ENCODE measurements at regions not wholly inside any gene's neighbourhood (a gene's known extent, or its start where the extent isn't known, plus 50 kb on each side); places are given as distances from the start of the nearest gene placed in this dataset.

GRCh38 chr3:163879172-163879571 is 1199.1 kb downstream of the SI start:
- H3K4me3 Mint-ChIP-seq, result no peak overlapping the region
- H3K36me3 Mint-ChIP-seq (ENCODE audit: low read depth), result no peaks in the 10 kb centered on the region
- ATAC-seq (no peak), DNase-seq (no peak)
- H3K9me3 Mint-ChIP-seq (ENCODE audit: insufficient read depth), result peaks cover 22% of the 10 kb centered on the region
- no peaks in the 10 kb centered on the region for H3K4me1 Mint-ChIP-seq (ENCODE audit: low read depth)
- no peaks in the 10 kb centered on the region for H3K27me3 Mint-ChIP-seq (ENCODE audit: low read depth)
- ChIA-PET POLR2A (no interaction called here), CTCF (no interaction called here)
- no peak overlapping the region for H3K27ac Mint-ChIP-seq

- H3K4me1 Mint-ChIP-seq (ENCODE audit: low read depth), result no peaks in the 10 kb centered on the region
- DNase-seq (no peak), ATAC-seq (no peak)
- H3K9me3 Mint-ChIP-seq (ENCODE audit: insufficient read depth), result peaks cover 22% of the 10 kb centered on the region
- H3K27me3 Mint-ChIP-seq (ENCODE audit: low read depth), result no peaks in the 10 kb centered on the region
- CTCF ChIA-PET, result no interaction called here
- POLR2A ChIA-PET, result no interaction called here
- H3K27ac Mint-ChIP-seq, result no peak overlapping the region
- no peak overlapping the region for H3K4me3 Mint-ChIP-seq
- no peaks in the 10 kb centered on the region for H3K36me3 Mint-ChIP-seq (ENCODE audit: low read depth)
Measured at GRCh38 chr3:163878396-163878795, 1199.9 kb downstream of the SI start.

GRCh38 chr3:163877805-163878204 is 1200.5 kb downstream of the SI start:
- Mint-ChIP-seq H3K27ac (no peak overlapping the region), H3K27me3 (ENCODE audit: low read depth) (no peaks in the 10 kb centered on the region), H3K9me3 (ENCODE audit: insufficient read depth) (peaks cover 22% of the 10 kb centered on the region), H3K4me3 (no peak overlapping the region), H3K4me1 (ENCODE audit: low read depth) (no peaks in the 10 kb centered on the region), H3K36me3 (ENCODE audit: low read depth) (no peaks in the 10 kb centered on the region)
- CTCF ChIA-PET, result no interaction called here
- POLR2A ChIA-PET, result no interaction called here
- ATAC-seq (no peak), DNase-seq (no peak)

- ATAC-seq, result no peak
- POLR2A ChIA-PET, result no interaction called here
- Mint-ChIP-seq H3K4me1 (ENCODE audit: low read depth) (no peaks in the 10 kb centered on the region), H3K27me3 (ENCODE audit: low read depth) (no peaks in the 10 kb centered on the region), H3K4me3 (no peak overlapping the region), H3K27ac (no peak overlapping the region), H3K36me3 (ENCODE audit: low read depth) (no peaks in the 10 kb centered on the region), H3K9me3 (ENCODE audit: insufficient read depth) (peaks cover 10% of the 10 kb centered on the region)
- CTCF ChIA-PET, result no interaction called here
- no peak for DNase-seq
Measured at GRCh38 chr3:163863146-163863545, 1215.2 kb downstream of the SI start.

GRCh38 chr3:163852233-163852632 is 1226.1 kb downstream of the SI start:
- no peak overlapping the region for H3K4me3 Mint-ChIP-seq
- H3K27ac Mint-ChIP-seq, result no peak overlapping the region
- ATAC-seq (no peak), DNase-seq (no peak)
- H3K9me3 Mint-ChIP-seq (ENCODE audit: insufficient read depth), result peaks cover 6% of the 10 kb centered on the region
- H3K4me1 Mint-ChIP-seq (ENCODE audit: low read depth), result no peaks in the 10 kb centered on the region
- ChIA-PET POLR2A (no interaction called here), CTCF (no interaction called here)
- no peaks in the 10 kb centered on the region for H3K36me3 Mint-ChIP-seq (ENCODE audit: low read depth)
- H3K27me3 Mint-ChIP-seq (ENCODE audit: low read depth), result no peaks in the 10 kb centered on the region

- Mint-ChIP-seq H3K36me3 (ENCODE audit: low read depth) (no peaks in the 10 kb centered on the region), H3K27me3 (ENCODE audit: low read depth) (no peaks in the 10 kb centered on the region), H3K27ac (no peak overlapping the region), H3K4me3 (no peak overlapping the region), H3K4me1 (ENCODE audit: low read depth) (no peaks in the 10 kb centered on the region), H3K9me3 (ENCODE audit: insufficient read depth) (peaks cover 6% of the 10 kb centered on the region)
- CTCF ChIA-PET, result no interaction called here
- DNase-seq (no peak), ATAC-seq (no peak)
- POLR2A ChIA-PET, result no interaction called here
Measured at GRCh38 chr3:163838769-163839168, 1239.5 kb downstream of the SI start.

- Mint-ChIP-seq H3K4me3 (no peak overlapping the region), H3K27me3 (ENCODE audit: low read depth) (no peaks in the 10 kb centered on the region), H3K27ac (no peak overlapping the region), H3K4me1 (ENCODE audit: low read depth) (no peaks in the 10 kb centered on the region), H3K9me3 (ENCODE audit: insufficient read depth) (no peaks in the 10 kb centered on the region), H3K36me3 (ENCODE audit: low read depth) (no peaks in the 10 kb centered on the region)
- ChIA-PET CTCF (no interaction called here), POLR2A (no interaction called here)
- DNase-seq (no peak), ATAC-seq (no peak)
Measured at GRCh38 chr3:163832547-163832946, 1245.7 kb downstream of the SI start.

GRCh38 chr3:163821841-163822240 is 1256.5 kb downstream of the SI start:
- Mint-ChIP-seq H3K27ac (no peak overlapping the region), H3K4me1 (ENCODE audit: low read depth) (no peaks in the 10 kb centered on the region), H3K4me3 (no peak overlapping the region), H3K9me3 (ENCODE audit: insufficient read depth) (peaks cover 6% of the 10 kb centered on the region), H3K36me3 (ENCODE audit: low read depth) (no peaks in the 10 kb centered on the region), H3K27me3 (ENCODE audit: low read depth) (no peaks in the 10 kb centered on the region)
- DNase-seq, result no peak
- no peak for ATAC-seq
- CTCF ChIA-PET, result no interaction called here
- POLR2A ChIA-PET, result no interaction called here

GRCh38 chr3:163817015-163817414 is 1261.3 kb downstream of the SI start:
- no peak overlapping the region for H3K4me3 Mint-ChIP-seq
- H3K27me3 Mint-ChIP-seq (ENCODE audit: low read depth), result no peaks in the 10 kb centered on the region
- ATAC-seq (no peak), DNase-seq (no peak)
- H3K4me1 Mint-ChIP-seq (ENCODE audit: low read depth), result no peaks in the 10 kb centered on the region
- POLR2A ChIA-PET, result no interaction called here
- H3K9me3 Mint-ChIP-seq (ENCODE audit: insufficient read depth), result no peaks in the 10 kb centered on the region
- H3K36me3 Mint-ChIP-seq (ENCODE audit: low read depth), result no peaks in the 10 kb centered on the region
- H3K27ac Mint-ChIP-seq, result no peak overlapping the region
- CTCF ChIA-PET, result no interaction called here

GRCh38 chr3:163813935-163814334 is 1264.4 kb downstream of the SI start:
- no peaks in the 10 kb centered on the region for H3K27me3 Mint-ChIP-seq (ENCODE audit: low read depth)
- no peaks in the 10 kb centered on the region for H3K4me1 Mint-ChIP-seq (ENCODE audit: low read depth)
- no peak for DNase-seq
- no peak overlapping the region for H3K27ac Mint-ChIP-seq
- H3K4me3 Mint-ChIP-seq, result no peak overlapping the region
- ChIA-PET CTCF (no interaction called here), POLR2A (no interaction called here)
- no peaks in the 10 kb centered on the region for H3K9me3 Mint-ChIP-seq (ENCODE audit: insufficient read depth)
- no peaks in the 10 kb centered on the region for H3K36me3 Mint-ChIP-seq (ENCODE audit: low read depth)
- no peak for ATAC-seq

- ATAC-seq (no peak), DNase-seq (no peak)
- H3K9me3 Mint-ChIP-seq (ENCODE audit: insufficient read depth), result no peaks in the 10 kb centered on the region
Measured at GRCh38 chr3:163812006-163812405, 1266.3 kb downstream of the SI start.

GRCh38 chr3:163809540-163809993 is 1268.7 kb downstream of the SI start:
- ChIA-PET POLR2A (no interaction called here), CTCF (no interaction called here)
- ATAC-seq (no peak), DNase-seq (no peak)
- no peaks in the 10 kb centered on the region for H3K27me3 Mint-ChIP-seq (ENCODE audit: low read depth)
- H3K4me3 Mint-ChIP-seq, result no peak overlapping the region
- H3K9me3 Mint-ChIP-seq (ENCODE audit: insufficient read depth), result no peaks in the 10 kb centered on the region
- no peaks in the 10 kb centered on the region for H3K36me3 Mint-ChIP-seq (ENCODE audit: low read depth)
- no peaks in the 10 kb centered on the region for H3K4me1 Mint-ChIP-seq (ENCODE audit: low read depth)
- no peak overlapping the region for H3K27ac Mint-ChIP-seq

More at GRCh38 chr3:163812006-163812405, 1266.3 kb downstream of the SI start:
- ChIA-PET CTCF (interaction anchor here (0.8 kb wide), 1 partner anchor 42 kb away, joined by 4 read pairs; no protein-coding TSS in a partner anchor), POLR2A (no interaction called here)
- no peaks in the 10 kb centered on the region for H3K36me3 Mint-ChIP-seq (ENCODE audit: low read depth)
- H3K27ac Mint-ChIP-seq, result no peak overlapping the region
- H3K27me3 Mint-ChIP-seq (ENCODE audit: low read depth), result no peaks in the 10 kb centered on the region
- H3K4me3 Mint-ChIP-seq, result no peak overlapping the region
- H3K4me1 Mint-ChIP-seq (ENCODE audit: low read depth), result no peaks in the 10 kb centered on the region

- H3K27me3 Mint-ChIP-seq (ENCODE audit: low read depth), result no peaks in the 10 kb centered on the region
- no peak overlapping the region for H3K4me3 Mint-ChIP-seq
- ChIA-PET CTCF (no interaction called here), POLR2A (no interaction called here)
- ATAC-seq (no peak), DNase-seq (no peak)
- H3K27ac Mint-ChIP-seq, result no peak overlapping the region
- H3K9me3 Mint-ChIP-seq (ENCODE audit: insufficient read depth), result peaks cover 4% of the 10 kb centered on the region
- no peaks in the 10 kb centered on the region for H3K36me3 Mint-ChIP-seq (ENCODE audit: low read depth)
- H3K4me1 Mint-ChIP-seq (ENCODE audit: low read depth), result no peaks in the 10 kb centered on the region
Measured at GRCh38 chr3:163786416-163786815, 1291.9 kb downstream of the SI start.

Data from activated CD8-positive, alpha-beta T cell treated with anti-CD3 and anti-CD28 coated beads, Interleukin-2, amount 10 ng/mL, durations not matched to agents 7 days and 5 days (primary cell).